Activated CD4-positive, alpha-beta T cell treated with anti-CD3 and anti-CD28 coated beads, Interleukin-2, Interleukin-6, amounts not matched to agents 100 ng/mL and 50 ng/mL, durations not matched to agents 16 hours and 8 hours (primary cell): ENCODE measurements at regions not wholly inside any gene's neighbourhood (a gene's known extent, or its start where the extent isn't known, plus 50 kb on each side); places are given as distances from the start of the nearest gene placed in this dataset.
"Not testable (repeated sequence)": the region's sequence is repeated elsewhere in the genome, so short reads cannot be mapped to it uniquely, and the experiment has no call there.

ENCODE experiments used
- DNase-seq: peaks from one replicate; pipeline ENCODE4 v3.0.0-alpha.2; 2020

GRCh38 chr12:114616081-114616480 is 67.9 kb downstream of the TBX3 start:
- DNase-seq, result no peak

- no peak for DNase-seq
Observed at GRCh38 chr12:114614040-114614439, 69.9 kb downstream of the TBX3 start.

- DNase-seq, result no peak
Observed at GRCh38 chr12:114612062-114612461, 71.9 kb downstream of the TBX3 start.

GRCh38 chr12:114611145-114612018 is 72.6 kb downstream of the TBX3 start:
- DNase-seq, result no peak

- no peak for DNase-seq
Observed at GRCh38 chr12:114608509-114608908, 75.5 kb downstream of the TBX3 start.

GRCh38 chr12:114605918-114606317 is 78.1 kb downstream of the TBX3 start:
- no peak for DNase-seq

- no peak for DNase-seq
Observed at GRCh38 chr12:114604606-114605005, 79.4 kb downstream of the TBX3 start.

- not testable (repeated sequence) for DNase-seq
Observed at GRCh38 chr12:114600584-114600983, 83.4 kb downstream of the TBX3 start.

GRCh38 chr12:114598111-114598510 is 85.9 kb downstream of the TBX3 start:
- DNase-seq, result no peak

- DNase-seq, result no peak
Observed at GRCh38 chr12:114592946-114593345, 91.0 kb downstream of the TBX3 start.

- DNase-seq, result no peak
Observed at GRCh38 chr12:114588061-114588460, 95.9 kb downstream of the TBX3 start.

GRCh38 chr12:114580306-114580705 is 103.7 kb downstream of the TBX3 start:
- DNase-seq, result no peak

- no peak for DNase-seq
Observed at GRCh38 chr12:114579389-114579788, 104.6 kb downstream of the TBX3 start.

GRCh38 chr12:114562654-114563053 is 121.3 kb downstream of the TBX3 start:
- DNase-seq, result no peak

- no peak for DNase-seq
Observed at GRCh38 chr12:114555451-114555850, 128.5 kb downstream of the TBX3 start.

- DNase-seq, result no peak
Observed at GRCh38 chr12:114547636-114548035, 136.3 kb downstream of the TBX3 start.

- no peak for DNase-seq
Observed at GRCh38 chr12:114530417-114530816, 124.5 kb upstream of the TBX5 start.

GRCh38 chr12:114529966-114530365 is 124.0 kb upstream of the TBX5 start:
- no peak for DNase-seq

- no peak for DNase-seq
Observed at GRCh38 chr12:114528766-114529165, 122.8 kb upstream of the TBX5 start.

GRCh38 chr12:114521160-114521559 is 115.2 kb upstream of the TBX5 start:
- not testable (repeated sequence) for DNase-seq

GRCh38 chr12:114512351-114512750 is 106.4 kb upstream of the TBX5 start:
- no peak for DNase-seq

- peak; percentile 70 for DNase-seq
Observed at GRCh38 chr12:114508529-114509129, 102.7 kb upstream of the TBX5 start.

GRCh38 chr12:114506651-114507050 is 100.7 kb upstream of the TBX5 start:
- no peak for DNase-seq

- DNase-seq, result no peak
Observed at GRCh38 chr12:114504311-114504710, 98.4 kb upstream of the TBX5 start.

GRCh38 chr12:114501474-114501807 is 95.5 kb upstream of the TBX5 start:
- no peak for DNase-seq
